ENCODE measurements at regions not wholly inside any gene's neighbourhood (a gene's known extent, or its start where the extent isn't known, plus 50 kb on each side); places are given as distances from the start of the nearest gene placed in this dataset.
"Not testable (repeated sequence)": the region's sequence is repeated elsewhere in the genome, so short reads cannot be mapped to it uniquely, and the experiment has no call there.

DNA sequence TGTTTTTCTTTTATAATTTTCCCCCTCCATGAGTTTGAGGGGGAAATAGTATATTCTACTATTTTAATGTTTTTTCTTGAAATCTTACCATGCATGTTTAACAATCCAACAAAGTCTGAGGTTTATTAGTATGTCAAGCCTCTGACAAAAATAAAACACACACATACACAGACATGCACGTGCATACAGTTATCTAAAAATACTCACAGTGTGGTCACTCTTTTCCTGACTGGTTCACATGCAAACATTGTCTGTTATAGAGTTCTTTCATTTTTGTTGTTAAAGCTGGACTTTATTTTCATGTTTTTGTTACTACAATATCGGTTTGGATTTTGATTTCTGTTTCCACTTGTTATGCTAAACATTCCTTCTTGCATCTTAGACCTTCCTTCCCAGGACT is 236.6 kb downstream of the MFSD1 start:
- Mint-ChIP-seq H3K36me3 (ENCODE audit: low read depth) (no peaks in the 10 kb centered on the region), H3K27me3 (no peaks in the 10 kb centered on the region), H3K4me3 (no peak overlapping the region), H3K4me1 (ENCODE audit: low read depth) (no peaks in the 10 kb centered on the region), H3K27ac (no peak overlapping the region), H3K9me3 (no peaks in the 10 kb centered on the region)
- intact Hi-C loops (cut with micrococcal nuclease): no loop called here

DNA sequence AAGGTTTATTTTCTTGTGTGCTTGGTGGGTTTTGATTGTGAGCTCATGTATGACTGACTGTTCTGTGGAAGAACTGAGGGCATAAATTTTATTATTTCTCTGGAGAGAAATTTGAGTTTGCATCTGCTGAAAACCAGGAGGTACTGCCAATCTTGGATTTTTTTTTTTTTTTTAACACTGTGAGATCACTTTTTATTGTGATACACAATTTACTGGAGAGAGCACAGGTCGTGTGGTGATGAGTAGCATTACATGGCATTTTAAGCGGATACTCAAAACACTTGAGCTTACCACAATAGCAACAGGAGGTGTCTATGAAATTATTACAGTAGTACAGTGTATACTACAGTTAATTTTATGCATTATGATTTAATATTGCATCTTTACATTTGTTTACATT is 237.4 kb downstream of the MFSD1 start:
- Mint-ChIP-seq H3K27ac (no peak overlapping the region), H3K9me3 (no peaks in the 10 kb centered on the region), H3K36me3 (ENCODE audit: low read depth) (no peaks in the 10 kb centered on the region), H3K4me3 (no peak overlapping the region), H3K27me3 (no peaks in the 10 kb centered on the region), H3K4me1 (ENCODE audit: low read depth) (no peaks in the 10 kb centered on the region)
- intact Hi-C loops (cut with micrococcal nuclease): no loop called here

DNA sequence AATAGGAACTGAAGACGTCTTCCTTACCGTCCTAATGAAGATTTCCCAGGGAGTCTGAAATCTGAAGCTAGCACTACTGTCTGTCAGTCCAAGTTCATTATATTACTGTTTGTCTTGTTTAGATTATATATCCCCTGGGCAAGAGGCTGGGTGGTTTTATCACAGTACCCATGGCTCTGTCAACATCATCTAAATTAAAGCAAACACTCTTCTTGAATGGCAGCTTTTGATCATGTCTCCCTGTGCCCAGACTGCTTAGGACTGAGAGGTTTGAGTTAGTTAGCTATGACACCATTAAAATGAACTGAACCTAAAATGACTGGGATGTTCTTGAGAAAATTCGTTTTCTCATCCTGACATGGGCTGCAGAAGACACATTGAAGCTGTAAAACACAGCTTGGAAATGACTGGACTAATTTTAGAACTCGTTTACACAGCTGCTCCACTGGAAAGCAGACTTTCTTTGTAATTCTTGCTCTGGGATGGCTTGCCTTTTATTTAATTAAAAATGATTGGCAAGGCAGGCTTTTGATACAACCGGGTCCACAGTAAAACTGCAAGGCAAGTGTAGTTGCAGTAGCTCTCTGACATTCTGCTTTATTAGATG is 243.5 kb downstream of the MFSD1 start:
- intact Hi-C loops (cut with micrococcal nuclease): no loop called here
- peaks cover 9% of the 10 kb centered on the region for H3K9me3 Mint-ChIP-seq
- no peaks in the 10 kb centered on the region for H3K4me1 Mint-ChIP-seq (ENCODE audit: low read depth)
- H3K4me3 Mint-ChIP-seq: no peak overlapping the region
- H3K36me3 Mint-ChIP-seq (ENCODE audit: low read depth): no peaks in the 10 kb centered on the region
- no peaks in the 10 kb centered on the region for H3K27me3 Mint-ChIP-seq
- H3K27ac Mint-ChIP-seq: no peak overlapping the region

DNA sequence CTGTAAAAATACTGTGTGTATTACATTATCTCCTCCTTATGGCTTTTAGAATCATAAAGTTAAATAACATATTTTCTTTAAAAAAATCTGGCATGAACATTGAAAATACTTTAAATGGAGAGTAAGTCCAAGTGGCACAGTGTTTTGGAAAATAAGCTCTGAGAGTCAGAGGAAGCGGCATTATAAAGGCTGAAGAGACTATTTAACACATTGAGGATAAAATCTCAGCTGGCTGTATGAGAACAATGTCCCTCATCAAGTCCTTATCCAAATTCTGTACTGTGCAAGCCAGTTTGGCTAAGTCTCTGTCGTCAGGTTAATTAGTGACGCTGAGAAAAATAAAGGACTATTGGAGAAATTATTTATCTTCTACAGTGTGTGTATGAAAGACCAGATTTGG is 245.5 kb downstream of the MFSD1 start:
- Mint-ChIP-seq H3K9me3 (peaks cover 23% of the 10 kb centered on the region), H3K36me3 (ENCODE audit: low read depth) (no peaks in the 10 kb centered on the region), H3K4me1 (ENCODE audit: low read depth) (no peaks in the 10 kb centered on the region), H3K27ac (no peak overlapping the region), H3K27me3 (no peaks in the 10 kb centered on the region), H3K4me3 (no peak overlapping the region)
- intact Hi-C loops (cut with micrococcal nuclease): no loop called here

DNA sequence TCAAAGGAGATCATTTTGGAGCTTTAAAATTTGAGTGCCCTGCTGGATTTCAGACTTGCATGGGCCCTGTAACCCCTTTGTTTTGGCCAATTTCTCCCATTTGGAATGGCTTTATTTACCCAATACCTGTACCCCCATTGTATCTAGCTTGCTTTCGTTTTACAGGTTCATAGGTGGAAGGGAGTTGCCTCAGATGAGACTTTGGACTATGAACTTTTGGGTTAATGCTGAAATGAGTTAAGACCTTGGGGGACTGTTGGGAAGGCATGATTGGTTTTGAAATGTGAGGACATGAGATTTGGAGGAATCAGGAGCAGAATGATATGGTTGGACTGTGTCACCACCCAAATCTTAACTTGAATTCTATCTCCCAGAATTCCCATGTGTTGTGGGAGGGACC is 250.6 kb downstream of the MFSD1 start:
- intact Hi-C loops (cut with micrococcal nuclease); H3K27ac Mint-ChIP-seq; H3K27me3 Mint-ChIP-seq; H3K4me3 Mint-ChIP-seq; H3K4me1 Mint-ChIP-seq (ENCODE audit: low read depth); H3K36me3 Mint-ChIP-seq (ENCODE audit: low read depth): not testable (repeated sequence)
- peaks cover 23% of the 10 kb centered on the region for H3K9me3 Mint-ChIP-seq

DNA sequence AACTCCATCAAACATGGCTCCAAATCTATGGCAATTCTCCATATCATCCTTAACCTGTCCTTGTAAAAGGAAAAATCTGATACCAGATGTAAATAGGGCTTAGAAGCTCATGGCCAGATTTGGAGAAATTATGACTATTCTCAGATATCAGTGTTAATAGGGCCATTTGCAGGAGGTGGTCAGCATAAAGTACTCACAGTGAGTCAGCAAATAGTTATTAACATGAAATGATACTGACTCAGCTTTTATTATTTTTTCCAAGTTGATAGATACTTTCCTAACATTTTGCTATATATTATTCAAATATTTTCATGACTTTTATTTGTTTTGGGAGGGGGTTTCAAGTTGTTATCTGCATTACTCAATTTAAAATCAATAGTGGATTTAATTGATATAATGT is 255.8 kb downstream of the MFSD1 start:
- no peaks in the 10 kb centered on the region for H3K36me3 Mint-ChIP-seq (ENCODE audit: low read depth)
- no peak overlapping the region for H3K27ac Mint-ChIP-seq
- no peaks in the 10 kb centered on the region for H3K27me3 Mint-ChIP-seq
- H3K9me3 Mint-ChIP-seq: no peaks in the 10 kb centered on the region
- no peaks in the 10 kb centered on the region for H3K4me1 Mint-ChIP-seq (ENCODE audit: low read depth)
- no peak overlapping the region for H3K4me3 Mint-ChIP-seq
- intact Hi-C loops (cut with micrococcal nuclease): no loop called here

DNA sequence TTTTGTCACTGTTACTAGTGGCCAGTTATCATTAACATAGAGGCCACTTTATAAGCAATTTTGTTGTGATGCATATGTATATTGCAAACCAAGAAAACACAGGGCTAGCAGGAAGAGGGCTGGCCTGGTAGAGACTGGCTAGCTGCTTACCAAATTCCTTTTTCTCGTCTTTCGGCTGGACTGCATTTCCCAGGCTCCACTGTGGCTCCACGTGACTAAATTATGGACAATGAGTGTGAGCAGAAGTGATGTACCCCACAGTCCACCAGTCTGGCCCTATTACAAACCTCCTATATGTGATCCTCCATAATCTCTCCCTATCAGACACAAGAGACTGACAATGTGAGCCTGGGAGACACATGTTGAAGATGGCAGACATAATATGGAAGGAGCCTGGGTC is 257.0 kb downstream of the MFSD1 start:
- H3K4me3 Mint-ChIP-seq: no peak overlapping the region
- H3K9me3 Mint-ChIP-seq: no peaks in the 10 kb centered on the region
- H3K27me3 Mint-ChIP-seq: no peaks in the 10 kb centered on the region
- H3K27ac Mint-ChIP-seq: no peak overlapping the region
- no peaks in the 10 kb centered on the region for H3K36me3 Mint-ChIP-seq (ENCODE audit: low read depth)
- no peaks in the 10 kb centered on the region for H3K4me1 Mint-ChIP-seq (ENCODE audit: low read depth)
- intact Hi-C loops (cut with micrococcal nuclease): no loop called here

DNA sequence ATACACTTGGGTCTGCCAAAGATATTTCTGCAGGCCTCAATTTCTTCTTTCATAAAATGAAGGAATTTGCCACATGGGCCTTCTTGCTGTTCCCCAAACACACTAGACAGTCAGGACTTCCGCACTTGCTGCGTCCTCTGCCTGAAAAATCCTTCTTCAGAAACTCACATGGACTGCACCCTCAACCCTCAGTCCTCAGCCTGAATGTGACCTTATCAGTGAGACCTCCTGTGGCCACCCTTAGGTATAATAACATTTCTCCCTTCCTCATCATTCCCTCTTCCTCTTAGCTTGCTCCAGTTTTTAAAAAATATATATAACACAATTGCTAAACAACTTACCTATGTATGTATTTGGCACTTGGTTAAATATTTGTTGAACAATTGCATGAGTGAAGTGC is 257.5 kb downstream of the MFSD1 start:
- Mint-ChIP-seq H3K4me3 (no peak overlapping the region), H3K36me3 (ENCODE audit: low read depth) (no peaks in the 10 kb centered on the region), H3K4me1 (ENCODE audit: low read depth) (no peaks in the 10 kb centered on the region), H3K9me3 (no peaks in the 10 kb centered on the region), H3K27me3 (no peaks in the 10 kb centered on the region), H3K27ac (no peak overlapping the region)
- intact Hi-C loops (cut with micrococcal nuclease): no loop called here

DNA sequence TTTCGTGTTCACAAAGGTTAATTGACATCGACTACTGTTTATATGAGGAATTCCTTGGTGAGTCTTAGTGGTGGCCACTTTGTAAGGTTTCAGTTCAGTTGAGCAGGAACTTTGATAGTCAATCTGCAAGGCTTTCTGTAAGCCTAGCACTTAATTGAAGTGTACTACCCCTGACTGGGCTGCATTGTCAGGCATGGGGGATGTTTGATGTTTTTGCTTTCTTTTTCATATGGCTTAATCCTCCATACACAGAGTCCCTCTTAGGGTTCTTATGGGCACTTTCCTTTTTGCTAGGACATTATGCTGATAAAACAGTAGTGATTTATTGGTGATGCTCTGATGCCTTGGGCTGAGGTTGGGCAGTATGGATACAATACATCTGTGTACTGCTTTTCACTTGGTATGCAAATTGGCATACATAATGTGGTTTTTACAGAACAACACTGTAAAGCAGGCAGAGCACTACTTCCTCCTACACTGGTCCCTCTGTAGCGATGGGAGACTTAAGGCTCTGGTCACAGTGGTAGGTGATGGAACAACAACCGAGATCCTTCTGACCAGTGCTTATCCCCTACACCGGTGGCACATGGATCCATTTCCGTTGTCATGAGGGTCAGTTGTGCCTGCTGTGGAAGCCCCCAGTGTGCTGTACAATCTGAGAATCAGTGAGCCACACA is 261.0 kb downstream of the MFSD1 start:
- Mint-ChIP-seq H3K9me3 (no peaks in the 10 kb centered on the region), H3K27me3 (no peaks in the 10 kb centered on the region), H3K4me1 (ENCODE audit: low read depth) (no peaks in the 10 kb centered on the region), H3K36me3 (ENCODE audit: low read depth) (no peaks in the 10 kb centered on the region), H3K27ac (no peak overlapping the region), H3K4me3 (no peak overlapping the region)
- intact Hi-C loops (cut with micrococcal nuclease): no loop called here

DNA sequence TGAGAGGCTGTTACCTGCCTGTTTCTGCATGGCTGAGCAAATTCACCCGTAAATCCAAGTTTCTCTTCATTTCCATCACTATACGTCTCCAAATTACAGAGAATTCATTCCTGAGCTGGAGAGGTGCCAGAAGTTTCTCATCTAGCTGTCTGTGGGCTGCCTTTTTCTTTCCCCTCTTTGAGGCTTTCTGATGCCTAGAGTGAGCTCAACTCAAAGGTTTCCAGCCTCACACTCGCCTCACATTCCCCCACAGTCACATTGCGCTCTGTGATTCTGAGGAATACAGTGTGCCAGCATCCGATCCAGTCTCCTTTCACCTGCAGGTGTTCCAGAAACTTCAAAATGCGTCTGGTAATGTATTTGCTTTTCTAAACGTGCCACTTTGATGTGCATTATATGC is 267.2 kb downstream of the MFSD1 start, which contains the start of gene IQCJ:
Gene IQCJ, plus strand, starts transcription at position 229 of the 400 bp plus-strand sequence.
- no peak within 1 kb of the TSS for H3K4me3 Mint-ChIP-seq
- no peaks in the 10 kb centered on the region for H3K4me1 Mint-ChIP-seq (ENCODE audit: low read depth)
- H3K9me3 Mint-ChIP-seq: no peaks in the 10 kb centered on the region
- no peaks in the 10 kb centered on the region for H3K36me3 Mint-ChIP-seq (ENCODE audit: low read depth)
- intact Hi-C loops (cut with micrococcal nuclease): no loop called here
- no peak within 1 kb of the TSS for H3K27ac Mint-ChIP-seq
- H3K27me3 Mint-ChIP-seq: no peaks in the 10 kb centered on the region

DNA sequence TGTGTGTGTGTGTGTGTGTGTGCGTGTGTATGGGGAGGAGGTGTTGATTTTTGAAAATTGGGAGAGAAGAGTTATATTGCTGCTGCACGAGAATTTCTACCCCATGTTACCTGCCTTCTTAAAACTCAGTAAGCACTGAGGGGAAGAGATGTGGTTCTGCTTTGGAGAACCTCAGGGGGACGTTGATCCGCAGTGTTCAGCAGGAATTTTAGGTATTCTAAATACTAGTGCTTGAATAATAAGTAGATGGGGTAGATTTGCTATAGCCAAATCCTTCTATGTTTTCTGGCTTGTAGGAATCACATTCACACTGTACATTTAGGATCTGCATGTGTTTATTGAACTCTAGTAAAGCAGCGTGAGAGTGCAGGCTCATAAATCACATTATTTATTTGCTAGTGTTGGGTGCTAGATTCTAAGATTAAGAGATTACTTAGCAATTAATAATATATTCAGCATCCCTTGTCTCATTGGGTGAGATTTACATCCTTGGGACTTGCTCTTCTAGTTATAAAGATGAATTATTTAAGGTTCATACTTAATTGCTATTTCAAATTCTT is 268.1 kb downstream of the MFSD1 start:
- H3K27ac Mint-ChIP-seq: no peak overlapping the region
- no peaks in the 10 kb centered on the region for H3K36me3 Mint-ChIP-seq (ENCODE audit: low read depth)
- no peaks in the 10 kb centered on the region for H3K27me3 Mint-ChIP-seq
- H3K4me3 Mint-ChIP-seq: no peak overlapping the region
- intact Hi-C loops (cut with micrococcal nuclease): no loop called here
- H3K4me1 Mint-ChIP-seq (ENCODE audit: low read depth): no peaks in the 10 kb centered on the region
- no peaks in the 10 kb centered on the region for H3K9me3 Mint-ChIP-seq

DNA sequence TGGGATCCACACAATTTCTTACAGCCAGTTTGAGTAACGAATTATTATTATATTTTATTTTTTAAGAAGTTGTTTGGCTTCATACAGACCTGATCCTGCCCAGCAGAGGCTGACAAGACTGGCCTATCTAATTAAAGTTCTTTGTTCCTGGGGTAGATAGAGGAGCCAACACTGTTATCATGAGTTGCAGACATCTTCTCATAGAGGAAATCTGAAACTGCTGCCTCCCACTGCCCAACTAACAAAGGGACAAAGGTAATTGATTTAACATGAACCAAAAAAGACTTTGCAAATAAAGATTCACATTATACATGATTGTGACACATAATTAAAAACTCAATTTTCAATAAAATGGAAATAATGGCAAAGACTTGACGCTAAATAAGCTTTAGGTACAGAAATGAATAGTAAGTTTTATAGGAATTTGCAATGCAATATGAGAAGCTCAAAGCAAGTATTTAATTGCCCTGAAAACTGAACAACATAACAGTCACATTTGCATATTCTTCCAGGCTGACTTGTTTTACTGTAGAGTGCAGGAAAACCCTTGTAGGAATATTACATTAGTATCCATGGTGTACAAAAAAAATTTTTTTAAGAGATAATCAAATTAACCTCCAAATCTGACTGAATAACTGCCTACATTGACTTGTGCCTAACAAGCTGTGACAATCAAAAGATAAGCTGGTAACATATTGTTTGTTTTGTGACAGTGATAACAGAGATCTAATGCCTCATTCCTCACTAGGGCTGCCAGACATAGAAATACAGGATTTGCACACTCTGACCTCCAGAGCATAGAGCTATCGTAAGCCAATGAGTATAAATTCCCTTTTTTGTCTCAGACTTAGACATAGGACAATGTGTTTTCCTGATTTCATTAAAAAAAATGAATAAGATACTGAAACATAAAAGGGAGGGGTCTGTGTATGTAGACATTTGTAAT is 273.2 kb downstream of the MFSD1 start:
- H3K27me3 Mint-ChIP-seq: no peaks in the 10 kb centered on the region
- intact Hi-C loops (cut with micrococcal nuclease): no loop called here
- no peak overlapping the region for H3K4me3 Mint-ChIP-seq
- no peaks in the 10 kb centered on the region for H3K9me3 Mint-ChIP-seq
- no peak overlapping the region for H3K27ac Mint-ChIP-seq
- H3K4me1 Mint-ChIP-seq (ENCODE audit: low read depth): no peaks in the 10 kb centered on the region
- H3K36me3 Mint-ChIP-seq (ENCODE audit: low read depth): no peaks in the 10 kb centered on the region

DNA sequence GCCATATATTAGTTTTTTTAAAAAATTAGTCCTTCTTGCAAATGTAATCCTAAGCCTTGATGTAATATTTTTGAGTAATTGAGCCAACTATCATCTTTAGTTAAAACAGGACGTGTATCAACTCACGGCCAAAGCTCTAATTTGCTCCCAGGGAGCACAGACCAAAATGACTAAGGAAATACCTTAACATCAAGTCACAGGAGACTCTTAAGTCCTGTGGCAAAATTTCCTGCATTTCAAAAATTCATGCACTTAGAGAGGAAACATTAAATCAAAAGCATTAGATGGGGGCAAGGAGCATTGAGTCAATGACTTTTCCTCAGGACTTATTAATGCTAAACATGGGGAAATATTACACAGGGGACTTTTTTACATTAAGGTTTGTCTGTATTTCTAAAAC is 276.0 kb downstream of the MFSD1 start:
- no peaks in the 10 kb centered on the region for H3K4me1 Mint-ChIP-seq (ENCODE audit: low read depth)
- H3K36me3 Mint-ChIP-seq (ENCODE audit: low read depth): no peaks in the 10 kb centered on the region
- peaks cover 14% of the 10 kb centered on the region for H3K9me3 Mint-ChIP-seq
- H3K4me3 Mint-ChIP-seq: no peak overlapping the region
- intact Hi-C loops (cut with micrococcal nuclease): no loop called here
- no peak overlapping the region for H3K27ac Mint-ChIP-seq
- H3K27me3 Mint-ChIP-seq: no peaks in the 10 kb centered on the region

DNA sequence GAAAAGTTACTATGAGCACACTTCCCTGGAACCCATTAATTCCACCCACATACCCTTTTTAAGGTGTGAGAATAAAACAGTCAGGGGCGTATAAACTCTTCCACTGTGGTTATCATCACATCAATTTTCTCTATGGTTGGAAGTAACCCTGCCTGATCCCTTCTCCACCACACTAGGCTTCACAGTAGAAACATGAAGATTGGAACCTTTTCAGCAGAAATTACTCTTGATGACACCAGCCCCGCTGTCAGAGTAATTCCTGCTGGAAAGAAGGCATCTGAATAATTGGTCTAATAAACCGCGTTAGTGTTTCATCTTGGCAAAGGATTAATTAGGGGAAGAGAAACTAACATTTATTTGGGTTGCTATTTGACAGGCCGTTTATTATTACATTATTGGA is 278.4 kb downstream of the MFSD1 start:
- intact Hi-C loops (cut with micrococcal nuclease): no loop called here

More for the DNA sequence above, 278.4 kb downstream of the MFSD1 start:
- no peaks in the 10 kb centered on the region for H3K36me3 Mint-ChIP-seq (ENCODE audit: low read depth)
- no peak overlapping the region for H3K27ac Mint-ChIP-seq
- H3K4me1 Mint-ChIP-seq (ENCODE audit: low read depth): no peaks in the 10 kb centered on the region
- H3K9me3 Mint-ChIP-seq: peaks cover 14% of the 10 kb centered on the region
- H3K27me3 Mint-ChIP-seq: no peaks in the 10 kb centered on the region
- H3K4me3 Mint-ChIP-seq: no peak overlapping the region

Measured in dendritic cell treated with granulocyte-macrophage colony-stimulating factor and Interleukin-4, amounts not matched to agents 40 ng/mL and 50 ng/mL, for 4 days (primary cell).